ENCODE measurements at regions not wholly inside any gene's neighbourhood (a gene's known extent, or its start where the extent isn't known, plus 50 kb on each side); places are given as distances from the start of the nearest gene placed in this dataset.

- Histone ChIP-seq H3K36me3 (ENCODE audit: insufficient read depth, low read length) (no peaks in the 10 kb centered on the region), H3K4me3 (ENCODE audit: low read length) (no peak overlapping the region), H3K27me3 (ENCODE audit: insufficient read depth, low read length) (no peaks in the 10 kb centered on the region), H3K9me3 (ENCODE audit: low read length) (no peaks in the 10 kb centered on the region), H3K4me1 (ENCODE audit: insufficient read depth, low read length) (no peaks in the 10 kb centered on the region), H2AFZ (ENCODE audit: low read depth, low read length) (no peak overlapping the region)
Observed at GRCh38 chr12:93261505-93262094, 116.1 kb upstream of the NUDT4 start.

- Histone ChIP-seq H3K9me3 (ENCODE audit: low read length) (no peaks in the 10 kb centered on the region), H3K36me3 (ENCODE audit: insufficient read depth, low read length) (no peaks in the 10 kb centered on the region), H3K27me3 (ENCODE audit: insufficient read depth, low read length) (peaks cover 4% of the 10 kb centered on the region), H2AFZ (ENCODE audit: low read depth, low read length) (no peak overlapping the region), H3K4me3 (ENCODE audit: low read length) (no peak overlapping the region), H3K4me1 (ENCODE audit: insufficient read depth, low read length) (no peaks in the 10 kb centered on the region)
Observed at GRCh38 chr12:93272997-93273396, 104.7 kb upstream of the NUDT4 start.

- Histone ChIP-seq H3K36me3 (ENCODE audit: insufficient read depth, low read length) (no peaks in the 10 kb centered on the region), H3K4me3 (ENCODE audit: low read length) (no peak overlapping the region), H3K9me3 (ENCODE audit: low read length) (no peaks in the 10 kb centered on the region), H3K27me3 (ENCODE audit: insufficient read depth, low read length) (peaks cover 4% of the 10 kb centered on the region), H3K4me1 (ENCODE audit: insufficient read depth, low read length) (no peaks in the 10 kb centered on the region), H2AFZ (ENCODE audit: low read depth, low read length) (no peak overlapping the region)
Observed at GRCh38 chr12:93273834-93274564, 103.7 kb upstream of the NUDT4 start.

DNA sequence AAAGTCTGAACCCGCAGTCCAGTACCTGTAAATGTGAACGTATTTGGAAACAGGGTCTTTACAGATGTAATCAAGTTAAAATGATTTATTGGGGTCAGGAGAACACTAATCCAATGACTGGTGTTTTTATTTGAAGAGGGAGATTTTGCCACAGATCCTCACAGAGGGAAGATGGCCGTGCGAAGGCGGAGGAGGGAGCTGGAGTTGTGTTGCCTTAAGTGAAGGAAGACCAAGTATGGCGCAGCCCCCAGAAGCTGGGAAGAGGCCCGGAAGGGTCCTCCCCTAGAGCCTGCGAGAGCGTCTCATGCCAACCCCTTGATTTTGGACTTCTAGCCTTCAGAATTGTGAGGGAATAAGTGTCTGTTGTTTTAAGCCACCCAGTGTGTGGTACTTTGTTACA is 102.8 kb upstream of the NUDT4 start:
- Histone ChIP-seq H3K27me3 (ENCODE audit: insufficient read depth, low read length) (peaks cover 4% of the 10 kb centered on the region), H3K36me3 (ENCODE audit: insufficient read depth, low read length) (no peaks in the 10 kb centered on the region), H2AFZ (ENCODE audit: low read depth, low read length) (no peak overlapping the region), H3K4me3 (ENCODE audit: low read length) (no peak overlapping the region), H3K9me3 (ENCODE audit: low read length) (no peaks in the 10 kb centered on the region), H3K4me1 (ENCODE audit: insufficient read depth, low read length) (no peaks in the 10 kb centered on the region)

DNA sequence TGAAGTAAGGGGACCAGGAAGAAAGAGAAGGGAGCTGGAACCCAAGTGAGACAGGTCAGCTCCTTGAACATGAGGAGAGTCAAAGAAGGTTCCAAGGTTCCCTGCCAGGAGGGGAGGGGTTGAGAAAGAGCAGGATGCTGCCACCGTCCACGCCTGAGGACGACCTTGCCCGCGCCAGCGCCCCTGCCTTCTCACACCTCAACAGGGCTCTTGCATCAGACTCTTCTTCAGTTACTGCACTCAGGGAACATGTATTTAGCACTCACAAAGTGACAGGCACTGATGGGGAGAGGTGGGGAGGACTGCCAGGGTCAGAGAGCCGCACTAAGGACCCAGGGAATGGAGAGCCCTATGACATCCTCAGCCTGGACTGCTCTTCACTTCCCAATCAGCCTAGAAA is 102.1 kb upstream of the NUDT4 start:
- Histone ChIP-seq H3K27me3 (ENCODE audit: insufficient read depth, low read length) (peaks cover 4% of the 10 kb centered on the region), H3K4me3 (ENCODE audit: low read length) (no peak overlapping the region), H2AFZ (ENCODE audit: low read depth, low read length) (no peak overlapping the region), H3K36me3 (ENCODE audit: insufficient read depth, low read length) (no peaks in the 10 kb centered on the region), H3K4me1 (ENCODE audit: insufficient read depth, low read length) (no peaks in the 10 kb centered on the region), H3K9me3 (ENCODE audit: low read length) (no peaks in the 10 kb centered on the region)

DNA sequence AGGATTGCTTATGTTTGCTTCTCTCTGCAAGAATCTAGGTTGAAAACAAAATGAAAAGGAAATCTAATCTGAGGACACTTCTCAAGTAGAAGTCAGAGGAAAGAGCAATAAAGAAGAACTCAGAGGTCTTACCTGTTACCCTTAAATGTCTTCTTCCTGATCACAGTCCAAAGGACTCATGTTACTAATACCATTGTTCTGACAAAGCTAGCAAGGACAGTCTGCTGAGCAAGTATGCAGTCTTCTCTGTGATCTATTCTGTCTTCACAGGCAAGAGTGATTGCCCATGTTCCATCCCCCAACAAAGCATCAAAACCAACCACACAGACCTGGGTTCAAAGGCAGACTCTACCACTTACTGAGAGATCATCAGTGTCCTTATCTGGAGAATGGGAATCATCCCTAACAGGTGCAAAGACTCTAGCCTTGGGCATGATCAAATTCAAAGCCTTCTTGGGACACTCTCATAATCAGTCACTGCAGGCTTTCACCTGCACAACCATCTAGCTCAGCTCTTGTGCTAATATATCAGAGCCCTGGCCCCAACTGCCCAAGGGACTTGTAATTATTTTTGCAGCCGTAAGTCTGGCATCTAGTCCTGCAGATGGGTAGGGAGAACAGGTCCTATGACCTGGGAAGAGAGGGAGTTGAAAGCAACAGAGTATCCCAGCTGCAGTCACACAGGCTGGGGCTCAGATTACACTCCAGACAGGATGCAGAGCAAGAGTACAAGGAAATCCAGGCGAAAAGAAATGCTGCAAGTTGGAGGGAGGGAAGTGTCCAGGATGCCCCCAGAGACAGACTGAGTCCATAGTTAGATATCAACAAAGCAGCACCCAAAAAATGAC is 97.9 kb upstream of the NUDT4 start:
- H3K4me3 ChIP-seq (ENCODE audit: low read length): no peak overlapping the region
- H3K27me3 ChIP-seq (ENCODE audit: insufficient read depth, low read length): no peaks in the 10 kb centered on the region

GRCh38 chr12:93287149-93287548 is 90.6 kb upstream of the NUDT4 start:
- H3K4me1 ChIP-seq (ENCODE audit: insufficient read depth, low read length): no peaks in the 10 kb centered on the region
- H2AFZ ChIP-seq (ENCODE audit: low read depth, low read length): no peak overlapping the region
- no peaks in the 10 kb centered on the region for H3K27me3 ChIP-seq (ENCODE audit: insufficient read depth, low read length)
- H3K4me3 ChIP-seq (ENCODE audit: low read length): no peak overlapping the region
- H3K9me3 ChIP-seq (ENCODE audit: low read length): no peaks in the 10 kb centered on the region
- no peaks in the 10 kb centered on the region for H3K36me3 ChIP-seq (ENCODE audit: insufficient read depth, low read length)

More for the DNA sequence above, 97.9 kb upstream of the NUDT4 start:
- Histone ChIP-seq H3K9me3 (ENCODE audit: low read length) (no peaks in the 10 kb centered on the region), H3K36me3 (ENCODE audit: insufficient read depth, low read length) (no peaks in the 10 kb centered on the region), H2AFZ (ENCODE audit: low read depth, low read length) (no peak overlapping the region), H3K4me1 (ENCODE audit: insufficient read depth, low read length) (no peaks in the 10 kb centered on the region)

GRCh38 chr12:93288626-93289025 is 89.1 kb upstream of the NUDT4 start:
- no peak overlapping the region for H2AFZ ChIP-seq (ENCODE audit: low read depth, low read length)
- H3K4me1 ChIP-seq (ENCODE audit: insufficient read depth, low read length): no peaks in the 10 kb centered on the region
- no peaks in the 10 kb centered on the region for H3K27me3 ChIP-seq (ENCODE audit: insufficient read depth, low read length)
- no peaks in the 10 kb centered on the region for H3K36me3 ChIP-seq (ENCODE audit: insufficient read depth, low read length)
- H3K9me3 ChIP-seq (ENCODE audit: low read length): no peaks in the 10 kb centered on the region
- H3K4me3 ChIP-seq (ENCODE audit: low read length): no peak overlapping the region

DNA sequence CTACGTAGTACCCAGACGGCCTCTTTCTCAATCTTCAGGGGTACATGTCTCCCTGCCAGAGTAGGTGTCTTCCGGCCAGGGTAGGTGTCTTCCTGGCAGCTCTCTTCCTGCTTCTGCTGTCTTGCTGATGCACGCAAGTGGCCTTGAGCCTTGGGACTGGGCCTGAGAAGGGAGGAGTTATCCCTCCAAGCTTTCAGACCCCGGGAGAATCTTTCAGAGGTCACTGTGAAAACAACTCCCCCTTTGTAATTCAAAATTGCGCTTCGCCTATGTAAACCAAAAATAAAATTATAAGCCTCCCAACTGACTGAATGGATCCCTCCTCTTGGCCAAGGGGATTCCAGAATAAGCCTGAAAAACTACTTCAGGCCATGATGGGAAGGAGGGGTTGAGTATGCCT is 87.3 kb upstream of the NUDT4 start:
- H3K4me1 ChIP-seq (ENCODE audit: insufficient read depth, low read length): no peaks in the 10 kb centered on the region
- H2AFZ ChIP-seq (ENCODE audit: low read depth, low read length): no peak overlapping the region
- no peaks in the 10 kb centered on the region for H3K36me3 ChIP-seq (ENCODE audit: insufficient read depth, low read length)
- no peaks in the 10 kb centered on the region for H3K9me3 ChIP-seq (ENCODE audit: low read length)
- H3K4me3 ChIP-seq (ENCODE audit: low read length): no peak overlapping the region
- no peaks in the 10 kb centered on the region for H3K27me3 ChIP-seq (ENCODE audit: insufficient read depth, low read length)

GRCh38 chr12:93292213-93292612 is 85.5 kb upstream of the NUDT4 start:
- no peaks in the 10 kb centered on the region for H3K9me3 ChIP-seq (ENCODE audit: low read length)
- no peaks in the 10 kb centered on the region for H3K36me3 ChIP-seq (ENCODE audit: insufficient read depth, low read length)
- no peak overlapping the region for H2AFZ ChIP-seq (ENCODE audit: low read depth, low read length)
- no peak overlapping the region for H3K4me3 ChIP-seq (ENCODE audit: low read length)
- no peaks in the 10 kb centered on the region for H3K4me1 ChIP-seq (ENCODE audit: insufficient read depth, low read length)
- no peaks in the 10 kb centered on the region for H3K27me3 ChIP-seq (ENCODE audit: insufficient read depth, low read length)

DNA sequence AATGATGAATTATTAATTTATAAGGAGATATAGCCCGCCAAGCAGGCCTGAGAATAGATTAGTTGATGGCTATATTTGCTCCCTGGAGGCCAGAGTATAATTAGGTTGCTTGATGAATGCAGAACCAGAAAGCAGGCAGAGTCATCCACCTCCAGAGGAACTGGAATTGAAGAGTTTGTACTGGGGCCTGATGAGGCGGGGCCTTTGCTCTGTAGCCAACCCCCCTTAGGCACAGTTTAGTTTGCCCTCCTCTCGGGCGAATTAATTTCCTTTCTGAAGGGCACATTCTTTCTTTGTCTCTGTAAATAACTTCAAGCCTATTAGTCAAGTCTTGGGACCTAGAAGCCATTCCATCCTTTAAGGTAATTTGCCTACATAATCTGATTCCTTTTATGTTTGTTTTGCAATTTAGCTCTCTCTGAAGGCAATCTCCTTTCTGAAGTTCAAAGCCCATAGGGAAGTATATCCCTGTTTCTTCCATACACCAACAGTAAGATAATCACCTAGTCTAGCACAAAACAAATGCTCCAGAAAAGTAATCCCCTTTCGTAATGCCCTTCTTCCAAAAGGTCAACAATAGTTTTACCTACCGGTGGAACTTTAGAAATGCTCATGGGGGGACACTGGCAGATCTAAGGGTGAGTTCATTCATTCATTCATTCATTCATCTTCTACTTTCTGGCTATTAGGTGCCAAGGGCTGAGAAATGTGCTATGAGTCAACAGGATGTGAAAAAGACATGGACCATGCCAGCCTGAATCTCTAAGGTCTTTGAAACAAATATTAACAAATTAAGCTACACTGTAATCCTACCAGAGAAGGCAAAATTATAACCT is 84.8 kb upstream of the NUDT4 start:
- Histone ChIP-seq H3K4me3 (ENCODE audit: low read length) (no peak overlapping the region), H3K4me1 (ENCODE audit: insufficient read depth, low read length) (no peaks in the 10 kb centered on the region), H3K36me3 (ENCODE audit: insufficient read depth, low read length) (no peaks in the 10 kb centered on the region), H3K9me3 (ENCODE audit: low read length) (no peaks in the 10 kb centered on the region), H2AFZ (ENCODE audit: low read depth, low read length) (no peak overlapping the region), H3K27me3 (ENCODE audit: insufficient read depth, low read length) (no peaks in the 10 kb centered on the region)

GRCh38 chr12:93297032-93297431 is 80.7 kb upstream of the NUDT4 start:
- H3K4me3 ChIP-seq (ENCODE audit: low read length): no peak overlapping the region
- H3K27me3 ChIP-seq (ENCODE audit: insufficient read depth, low read length): no peaks in the 10 kb centered on the region
- H3K9me3 ChIP-seq (ENCODE audit: low read length): no peaks in the 10 kb centered on the region
- H3K4me1 ChIP-seq (ENCODE audit: insufficient read depth, low read length): no peaks in the 10 kb centered on the region
- H2AFZ ChIP-seq (ENCODE audit: low read depth, low read length): no peak overlapping the region
- no peaks in the 10 kb centered on the region for H3K36me3 ChIP-seq (ENCODE audit: insufficient read depth, low read length)

DNA sequence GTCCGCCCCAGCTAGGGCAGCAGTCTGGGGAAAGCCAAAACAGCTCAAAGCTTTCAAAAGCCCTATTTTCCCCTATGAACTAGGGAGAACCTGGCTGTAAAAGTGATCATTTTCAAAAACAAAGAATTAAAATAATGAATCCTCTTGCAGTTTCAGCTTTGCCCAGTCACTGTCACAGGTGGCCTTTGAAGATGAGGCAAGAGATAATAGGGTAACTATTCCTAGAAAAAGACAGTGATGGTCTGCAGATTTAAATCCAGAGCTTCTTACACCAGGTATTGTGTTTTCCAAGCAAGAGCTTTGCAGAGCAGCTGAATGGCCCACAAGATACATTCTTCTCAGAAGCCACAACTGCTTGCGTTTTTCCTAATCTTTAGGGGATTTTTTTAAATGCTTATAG is 80.2 kb upstream of the NUDT4 start:
- H3K27me3 ChIP-seq (ENCODE audit: insufficient read depth, low read length): no peaks in the 10 kb centered on the region
- no peaks in the 10 kb centered on the region for H3K36me3 ChIP-seq (ENCODE audit: insufficient read depth, low read length)
- no peak overlapping the region for H2AFZ ChIP-seq (ENCODE audit: low read depth, low read length)
- H3K4me1 ChIP-seq (ENCODE audit: insufficient read depth, low read length): no peaks in the 10 kb centered on the region
- H3K9me3 ChIP-seq (ENCODE audit: low read length): no peaks in the 10 kb centered on the region
- H3K4me3 ChIP-seq (ENCODE audit: low read length): no peak overlapping the region

All from neuron (in vitro differentiated cells).